ENCODE measurements at regions not wholly inside any gene's neighbourhood (a gene's known extent, or its start where the extent isn't known, plus 50 kb on each side); places are given as distances from the start of the nearest gene placed in this dataset.

DNA sequence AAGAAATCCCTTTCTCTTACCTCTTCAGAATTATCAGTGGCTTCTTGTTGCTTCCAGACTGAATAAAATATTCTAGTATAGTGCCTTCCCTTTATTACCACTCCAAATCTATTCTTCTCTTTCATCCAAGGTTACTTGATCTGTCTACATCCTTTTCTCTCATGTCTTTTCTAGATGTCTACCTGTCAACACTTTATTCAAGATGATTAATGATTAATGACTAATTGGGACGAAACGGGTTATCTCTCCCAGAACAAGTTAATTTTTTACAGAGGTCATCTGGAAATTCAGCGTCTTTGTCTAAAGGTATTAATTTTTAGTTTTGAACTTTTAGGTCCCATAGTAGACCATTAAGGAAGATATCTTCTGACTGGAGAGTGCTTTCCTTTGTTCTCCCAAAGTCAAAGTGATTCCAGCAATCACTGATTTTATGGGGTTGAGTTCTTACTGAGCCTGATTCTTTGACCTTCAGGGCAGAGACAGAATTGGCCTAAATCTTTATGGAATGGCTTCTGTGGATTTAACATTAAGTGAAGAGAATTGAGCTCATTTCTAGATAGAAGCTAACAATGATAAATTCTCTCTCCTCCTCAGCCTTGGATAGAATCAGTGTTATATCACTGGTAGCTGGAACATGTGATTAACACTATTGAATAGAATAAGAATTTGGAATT, 335.4 kb upstream of the TEX13C start:
- Histone ChIP-seq H3K27me3 (ENCODE audit: insufficient read depth, low read depth) (no peaks in the 10 kb centered on the region), H3K4me2 (no peak overlapping the region), H3K4me1 (replicated peaks; ENCODE audit: insufficient read depth) (no peaks in the 10 kb centered on the region), H3F3A (ENCODE audit: insufficient read depth, low read depth) (no peaks in the 10 kb centered on the region), H3K4me3 (no peak overlapping the region), H3K36me3 (ENCODE audit: low read depth) (no peaks in the 10 kb centered on the region), H3K9me2 (ENCODE audit: insufficient read depth) (no peaks in the 10 kb centered on the region), H3K9me3 (ENCODE audit: insufficient read depth, low read depth) (no peaks in the 10 kb centered on the region), H4K20me1 (ENCODE audit: insufficient read depth) (no peaks in the 10 kb centered on the region), H3K27ac (no peak overlapping the region), H2AFZ (no peak overlapping the region), H3K79me2 (ENCODE audit: low read depth) (no peaks in the 10 kb centered on the region)
- POLR2A ChIA-PET (ENCODE audit: unreplicated experiment): no interaction called here
- no TSS peak for BruUV-seq (replicated peaks)
- DNase-seq: no peak
- TF ChIP-seq, protein P1, sequence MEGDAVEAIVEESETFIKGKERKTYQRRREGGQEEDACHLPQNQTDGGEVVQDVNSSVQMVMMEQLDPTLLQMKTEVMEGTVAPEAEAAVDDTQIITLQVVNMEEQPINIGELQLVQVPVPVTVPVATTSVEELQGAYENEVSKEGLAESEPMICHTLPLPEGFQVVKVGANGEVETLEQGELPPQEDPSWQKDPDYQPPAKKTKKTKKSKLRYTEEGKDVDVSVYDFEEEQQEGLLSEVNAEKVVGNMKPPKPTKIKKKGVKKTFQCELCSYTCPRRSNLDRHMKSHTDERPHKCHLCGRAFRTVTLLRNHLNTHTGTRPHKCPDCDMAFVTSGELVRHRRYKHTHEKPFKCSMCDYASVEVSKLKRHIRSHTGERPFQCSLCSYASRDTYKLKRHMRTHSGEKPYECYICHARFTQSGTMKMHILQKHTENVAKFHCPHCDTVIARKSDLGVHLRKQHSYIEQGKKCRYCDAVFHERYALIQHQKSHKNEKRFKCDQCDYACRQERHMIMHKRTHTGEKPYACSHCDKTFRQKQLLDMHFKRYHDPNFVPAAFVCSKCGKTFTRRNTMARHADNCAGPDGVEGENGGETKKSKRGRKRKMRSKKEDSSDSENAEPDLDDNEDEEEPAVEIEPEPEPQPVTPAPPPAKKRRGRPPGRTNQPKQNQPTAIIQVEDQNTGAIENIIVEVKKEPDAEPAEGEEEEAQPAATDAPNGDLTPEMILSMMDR (conservative IDR thresholded peaks at IDR 0.05): no peak
- TF ChIP-seq EZH2 (IDR thresholded peaks at IDR 0.05; ENCODE audit: low read depth): no peak
- intact Hi-C loops (cut with micrococcal nuclease; ENCODE audit: unreplicated experiment): no loop called here
- CTCF ChIA-PET: no interaction called here

DNA sequence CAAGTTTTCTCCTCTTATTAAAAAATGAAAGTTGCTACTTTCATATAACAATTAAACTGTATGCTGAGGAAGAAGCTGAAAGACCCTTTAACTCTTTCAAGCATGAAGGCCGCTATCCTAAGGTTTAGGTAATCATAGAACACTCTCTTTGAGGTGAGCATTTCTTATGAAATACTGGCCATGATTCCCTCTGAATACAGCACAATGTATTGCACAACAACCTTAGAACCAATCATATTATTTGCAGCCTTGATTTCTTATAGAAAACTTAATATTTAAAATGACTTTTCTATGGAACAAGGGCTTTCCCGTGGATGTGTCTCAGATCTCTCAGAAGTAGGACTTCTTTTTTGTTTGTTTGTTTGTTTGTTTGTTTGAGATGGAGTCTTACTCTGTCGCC, 333.4 kb upstream of the TEX13C start:
- BruUV-seq (replicated peaks): no TSS peak
- no peaks in the 10 kb centered on the region for H3K36me3 ChIP-seq (ENCODE audit: low read depth)
- H3K4me3 ChIP-seq: no peak overlapping the region
- intact Hi-C loops (cut with micrococcal nuclease; ENCODE audit: unreplicated experiment): no loop called here
- H3K4me1 ChIP-seq (replicated peaks; ENCODE audit: insufficient read depth): no peaks in the 10 kb centered on the region
- no peak for TF ChIP-seq EZH2 (IDR thresholded peaks at IDR 0.05; ENCODE audit: low read depth)
- TF ChIP-seq, protein P1 (conservative IDR thresholded peaks at IDR 0.05): no peak
- H3K9me2 ChIP-seq (ENCODE audit: insufficient read depth): no peaks in the 10 kb centered on the region
- no peaks in the 10 kb centered on the region for H3K27me3 ChIP-seq (ENCODE audit: insufficient read depth, low read depth)
- DNase-seq: no peak
- no peak overlapping the region for H2AFZ ChIP-seq
- POLR2A ChIA-PET (ENCODE audit: unreplicated experiment): no interaction called here
- H3K9me3 ChIP-seq (ENCODE audit: insufficient read depth, low read depth): no peaks in the 10 kb centered on the region
- no peaks in the 10 kb centered on the region for H3K79me2 ChIP-seq (ENCODE audit: low read depth)
- H4K20me1 ChIP-seq (ENCODE audit: insufficient read depth): no peaks in the 10 kb centered on the region
- no peak overlapping the region for H3K4me2 ChIP-seq
- no peaks in the 10 kb centered on the region for H3F3A ChIP-seq (ENCODE audit: insufficient read depth, low read depth)
- CTCF ChIA-PET: no interaction called here
- H3K27ac ChIP-seq: no peak overlapping the region

DNA sequence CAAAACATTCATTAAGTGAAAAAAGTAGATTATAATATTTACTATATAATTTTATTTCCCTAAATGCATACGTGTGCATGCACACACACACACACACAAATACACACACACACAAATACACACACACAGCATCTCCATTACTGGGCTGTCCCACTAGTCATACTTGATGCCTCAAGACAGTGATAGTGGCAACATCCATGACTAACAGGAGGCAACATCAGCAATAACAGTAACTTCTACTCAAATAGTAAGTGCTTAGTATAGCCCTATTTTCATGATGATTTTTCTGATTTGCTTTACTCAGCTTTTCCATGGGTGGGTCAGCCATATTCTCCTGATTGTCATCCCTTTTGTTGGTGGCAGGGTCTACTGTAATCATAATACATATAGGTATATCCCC, 325.9 kb upstream of the TEX13C start:
- intact Hi-C loops (cut with micrococcal nuclease; ENCODE audit: unreplicated experiment): no loop called here
- H3K4me3 ChIP-seq: no peak overlapping the region
- 0 out of 2 replicates have a peak, but pooled peaks cover 5% of the 10 kb centered on the region for H3K9me2 ChIP-seq (ENCODE audit: insufficient read depth)
- 0 out of 2 replicates have a peak, but pooled peaks cover 3% of the 10 kb centered on the region for H4K20me1 ChIP-seq (ENCODE audit: insufficient read depth)
- no peaks in the 10 kb centered on the region for H3K36me3 ChIP-seq (ENCODE audit: low read depth)
- H3K4me2 ChIP-seq: no peak overlapping the region
- H3K27ac ChIP-seq: no peak overlapping the region
- no peaks in the 10 kb centered on the region for H3K9me3 ChIP-seq (ENCODE audit: insufficient read depth, low read depth)
- ChIA-PET CTCF (no interaction called here), POLR2A (ENCODE audit: unreplicated experiment) (no interaction called here)
- no peaks in the 10 kb centered on the region for H3K27me3 ChIP-seq (ENCODE audit: insufficient read depth, low read depth)
- no peaks in the 10 kb centered on the region for H3F3A ChIP-seq (ENCODE audit: insufficient read depth, low read depth)
- no peak for TF ChIP-seq EZH2 (IDR thresholded peaks at IDR 0.05; ENCODE audit: low read depth)
- TF ChIP-seq, protein P1 (conservative IDR thresholded peaks at IDR 0.05): no peak
- no peaks in the 10 kb centered on the region for H3K4me1 ChIP-seq (replicated peaks; ENCODE audit: insufficient read depth)
- no peak overlapping the region for H2AFZ ChIP-seq
- no TSS peak for BruUV-seq (replicated peaks)
- DNase-seq: no peak
- H3K79me2 ChIP-seq (ENCODE audit: low read depth): no peaks in the 10 kb centered on the region

Measured in PC-9 (cell line).